ENCODE measurements at regions not wholly inside any gene's neighbourhood (a gene's known extent, or its start where the extent isn't known, plus 50 kb on each side); places are given as distances from the start of the nearest gene placed in this dataset.

DNA sequence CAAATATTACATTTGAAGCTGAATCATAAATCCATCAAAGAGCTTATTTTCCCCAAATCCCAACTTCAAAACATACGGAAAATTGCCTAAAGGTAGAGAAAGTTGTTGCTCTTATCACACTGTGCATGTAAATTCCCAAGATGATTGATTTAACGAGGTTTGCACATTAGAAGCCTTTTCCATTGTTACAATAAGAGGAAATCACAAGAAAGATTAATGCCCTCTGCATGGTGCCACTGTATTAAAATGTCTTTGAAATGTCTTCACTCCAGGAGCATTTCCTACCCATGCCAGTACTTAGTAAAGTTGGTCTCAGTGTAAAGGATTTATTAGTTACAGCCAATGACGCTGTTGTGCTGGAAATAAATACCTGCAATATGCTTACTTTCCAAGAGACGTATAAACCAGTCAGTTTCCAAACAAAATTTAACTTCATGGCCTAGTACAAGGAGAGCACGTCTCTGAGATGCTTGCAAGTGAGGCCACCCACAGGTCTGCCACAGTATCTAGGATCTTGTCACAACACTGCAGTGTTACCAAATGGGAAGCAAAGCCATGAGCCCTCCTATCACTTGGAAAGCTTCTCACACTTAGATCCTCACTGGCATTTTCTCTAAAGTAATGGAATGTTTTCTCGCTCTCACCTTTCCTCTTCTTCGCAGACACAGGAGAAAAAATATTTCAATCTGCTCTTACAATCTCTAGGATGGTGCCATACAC is 112.4 kb downstream of the CETN3 start:
- no peak for DNase-seq (ENCODE audit: low spot score in 2 of 2)
- H3K36me3 ChIP-seq: no peaks in the 10 kb centered on the region
- no peak overlapping the region for H3K4me3 ChIP-seq
- H3K4me1 ChIP-seq: no peaks in the 10 kb centered on the region
- intact Hi-C loops (cut with DNase I): no loop called here
- H3K27ac ChIP-seq: no peak overlapping the region
- no peaks in the 10 kb centered on the region for H3K9me3 ChIP-seq
- no peaks in the 10 kb centered on the region for H3K27me3 ChIP-seq
- TF ChIP-seq, protein P1, sequence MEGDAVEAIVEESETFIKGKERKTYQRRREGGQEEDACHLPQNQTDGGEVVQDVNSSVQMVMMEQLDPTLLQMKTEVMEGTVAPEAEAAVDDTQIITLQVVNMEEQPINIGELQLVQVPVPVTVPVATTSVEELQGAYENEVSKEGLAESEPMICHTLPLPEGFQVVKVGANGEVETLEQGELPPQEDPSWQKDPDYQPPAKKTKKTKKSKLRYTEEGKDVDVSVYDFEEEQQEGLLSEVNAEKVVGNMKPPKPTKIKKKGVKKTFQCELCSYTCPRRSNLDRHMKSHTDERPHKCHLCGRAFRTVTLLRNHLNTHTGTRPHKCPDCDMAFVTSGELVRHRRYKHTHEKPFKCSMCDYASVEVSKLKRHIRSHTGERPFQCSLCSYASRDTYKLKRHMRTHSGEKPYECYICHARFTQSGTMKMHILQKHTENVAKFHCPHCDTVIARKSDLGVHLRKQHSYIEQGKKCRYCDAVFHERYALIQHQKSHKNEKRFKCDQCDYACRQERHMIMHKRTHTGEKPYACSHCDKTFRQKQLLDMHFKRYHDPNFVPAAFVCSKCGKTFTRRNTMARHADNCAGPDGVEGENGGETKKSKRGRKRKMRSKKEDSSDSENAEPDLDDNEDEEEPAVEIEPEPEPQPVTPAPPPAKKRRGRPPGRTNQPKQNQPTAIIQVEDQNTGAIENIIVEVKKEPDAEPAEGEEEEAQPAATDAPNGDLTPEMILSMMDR (IDR thresholded peaks at IDR 0.05): no peak

DNA sequence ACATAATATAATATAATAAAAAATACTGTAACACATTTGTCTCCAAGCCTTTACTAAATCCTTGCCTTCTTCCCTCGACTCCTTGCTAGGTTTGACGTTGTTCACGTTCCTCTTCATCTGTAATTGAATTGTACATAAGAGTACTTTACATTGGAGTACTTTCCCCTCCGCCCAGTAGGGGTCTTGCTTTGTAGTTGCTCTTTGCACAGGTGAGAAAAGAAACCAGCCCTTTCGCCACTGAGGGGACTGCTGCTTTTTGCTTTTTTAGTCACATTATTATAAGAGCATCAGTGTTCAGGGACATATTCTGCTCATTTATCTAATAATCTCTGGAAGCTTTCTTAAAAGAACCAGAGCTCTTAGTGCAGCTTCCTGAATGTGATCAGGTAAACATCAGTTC is 115.0 kb downstream of the CETN3 start:
- DNase-seq (ENCODE audit: low spot score in 2 of 2): no peak
- H3K4me1 ChIP-seq: no peaks in the 10 kb centered on the region
- no peaks in the 10 kb centered on the region for H3K9me3 ChIP-seq
- intact Hi-C loops (cut with DNase I): no loop called here
- H3K27me3 ChIP-seq: no peaks in the 10 kb centered on the region
- H3K27ac ChIP-seq: no peak overlapping the region
- TF ChIP-seq, protein P1 (IDR thresholded peaks at IDR 0.05): no peak
- H3K36me3 ChIP-seq: no peaks in the 10 kb centered on the region
- H3K4me3 ChIP-seq: no peak overlapping the region

GRCh38 chr5:90293931-90294330 is 115.6 kb downstream of the CETN3 start:
- Histone ChIP-seq H3K27me3 (no peaks in the 10 kb centered on the region), H3K9me3 (no peaks in the 10 kb centered on the region), H3K4me3 (no peak overlapping the region), H3K4me1 (no peaks in the 10 kb centered on the region), H3K36me3 (no peaks in the 10 kb centered on the region), H3K27ac (peak overlapping the region in 1 of 2 donors; percentile 52)
- intact Hi-C loops (cut with DNase I): no loop called here
- no peak for DNase-seq (ENCODE audit: low spot score in 2 of 2)
- TF ChIP-seq, protein P1 (IDR thresholded peaks at IDR 0.05): no peak

- Histone ChIP-seq H3K4me3 (no peak overlapping the region), H3K36me3 (no peaks in the 10 kb centered on the region), H3K27me3 (no peaks in the 10 kb centered on the region), H3K9me3 (no peaks in the 10 kb centered on the region), H3K4me1 (no peaks in the 10 kb centered on the region), H3K27ac (no peak overlapping the region)
- TF ChIP-seq, protein P1 (IDR thresholded peaks at IDR 0.05): no peak
- DNase-seq (ENCODE audit: low spot score in 2 of 2): no peak
- intact Hi-C loops (cut with DNase I): no loop called here
These were observed 118.9 kb downstream of the CETN3 start for GRCh38 chr5:90290648-90291047.

- H3K4me1 ChIP-seq: no peaks in the 10 kb centered on the region
- H3K27ac ChIP-seq: no peak overlapping the region
- no peaks in the 10 kb centered on the region for H3K27me3 ChIP-seq
- no peaks in the 10 kb centered on the region for H3K9me3 ChIP-seq
- H3K36me3 ChIP-seq: no peaks in the 10 kb centered on the region
- TF ChIP-seq, protein P1 (IDR thresholded peaks at IDR 0.05): no peak
- DNase-seq (ENCODE audit: low spot score in 2 of 2): no peak
- H3K4me3 ChIP-seq: no peak overlapping the region
- intact Hi-C loops (cut with DNase I): no loop called here
These were observed 119.7 kb downstream of the CETN3 start for GRCh38 chr5:90289837-90290236.

- Histone ChIP-seq H3K27me3 (no peaks in the 10 kb centered on the region), H3K36me3 (no peaks in the 10 kb centered on the region), H3K4me3 (no peak overlapping the region), H3K4me1 (no peaks in the 10 kb centered on the region), H3K27ac (no peak overlapping the region), H3K9me3 (no peaks in the 10 kb centered on the region)
- intact Hi-C loops (cut with DNase I): no loop called here
- TF ChIP-seq, protein P1 (IDR thresholded peaks at IDR 0.05): no peak
- DNase-seq (ENCODE audit: low spot score in 2 of 2): no peak
These were observed 122.5 kb downstream of the CETN3 start for GRCh38 chr5:90287036-90287435.
